WTC11 (cell line): ENCODE measurements at regions not wholly inside any gene's neighbourhood (a gene's known extent, or its start where the extent isn't known, plus 50 kb on each side); places are given as distances from the start of the nearest gene placed in this dataset.

ENCODE experiments used
- ATAC-seq: fragments of 200-7000 bp; cut with Tn5 transposase; 2 replicates; pipeline ENCODE4 v1.10.0; 2021; ENCODE audit warnings: mild to moderate bottlenecking, moderate library complexity
- CTCF ChIA-PET: fragments of 300-600 bp; sonication (Branson Sonifier 250); formaldehyde crosslinking; loops from one replicate; lab custom pipeline; 2021; ENCODE audit warnings: antibody characterized with exemption; lab: Charles Lee
- POLR2A ChIA-PET: fragments of 350-600 bp; sonication (Branson Sonifier 250); formaldehyde crosslinking; loops from one replicate; lab custom pipeline; 2021; ENCODE audit warnings: antibody characterized with exemption; lab: Charles Lee
- DNase-seq: peaks from one replicate; pipeline ENCODE4 v3.0.0; 2021; ENCODE audit warnings: low spot score
- H3K27ac Mint-ChIP-seq: 2 replicates; pipeline ENCODE4 v1.8.0; 2021; ENCODE audit warnings: mixed read lengths
- H3K27me3 Mint-ChIP-seq: 2 replicates; pipeline ENCODE4 v1.8.0; 2021; ENCODE audit warnings: low read depth, mild to moderate bottlenecking, moderate library complexity, mixed read lengths
- H3K36me3 Mint-ChIP-seq: 2 replicates; pipeline ENCODE4 v1.8.0; 2021; ENCODE audit warnings: mixed read lengths
- H3K4me1 Mint-ChIP-seq: 2 replicates; pipeline ENCODE4 v1.8.0; 2022; ENCODE audit warnings: mixed read lengths
- H3K4me3 Mint-ChIP-seq: 2 replicates; pipeline ENCODE4 v1.8.0; 2021; ENCODE audit warnings: mild to moderate bottlenecking, moderate library complexity, mixed read lengths
- H3K9me3 Mint-ChIP-seq: 2 replicates; pipeline ENCODE4 v1.8.0; 2021; ENCODE audit warnings: mixed read lengths
- AFF4 ChIP-seq: sonication (generic); formaldehyde crosslinking; IDR thresholded peaks from 2 replicates; pipeline ENCODE4 v1.8.1; 2023; ENCODE audit warnings: mild to moderate bottlenecking, missing genetic modification reagents, borderline replicate concordance
- ATF6 ChIP-seq: sonication (generic); formaldehyde crosslinking; IDR thresholded peaks from 2 replicates; pipeline ENCODE4 v1.8.1; 2023; ENCODE audit warnings: mild to moderate bottlenecking, missing genetic modification reagents
- EMX1 ChIP-seq: fragments of 250-450 bp; sonication (Bioruptor Pico); IDR thresholded peaks from 2 replicates; pipeline ENCODE4 v1.8.0; 2021; ENCODE audit warnings: mild to moderate bottlenecking
- FOXP4 ChIP-seq: sonication (generic); formaldehyde crosslinking; IDR thresholded peaks from 2 replicates; pipeline ENCODE4 v1.8.0; 2022; ENCODE audit warnings: mild to moderate bottlenecking, missing genetic modification reagents
- GABPB1 ChIP-seq: sonication (generic); formaldehyde crosslinking; IDR thresholded peaks from 2 replicates; pipeline ENCODE4 v1.8.1; 2023; ENCODE audit warnings: mild to moderate bottlenecking, missing genetic modification reagents
- HMGA2 ChIP-seq: fragments of 250-450 bp; sonication (Bioruptor Pico); IDR thresholded peaks from 2 replicates; pipeline ENCODE4 v1.4.0; 2021; ENCODE audit warnings: mild to moderate bottlenecking, moderate library complexity
- IRF1 ChIP-seq: sonication (generic); formaldehyde crosslinking; IDR thresholded peaks from 2 replicates; pipeline ENCODE4 v1.8.0; 2023; ENCODE audit warnings: missing genetic modification reagents
- JUN ChIP-seq: sonication (generic); formaldehyde crosslinking; IDR thresholded peaks from 2 replicates; pipeline ENCODE4 v1.8.0; 2023; ENCODE audit warnings: mild to moderate bottlenecking, missing genetic modification reagents
- KAT7 ChIP-seq: sonication (generic); formaldehyde crosslinking; IDR thresholded peaks from 2 replicates; pipeline ENCODE4 v1.8.1; 2023; ENCODE audit warnings: missing genetic modification reagents, mild to moderate bottlenecking, borderline replicate concordance
- MXD4 ChIP-seq: fragments of 250-450 bp; sonication (Bioruptor Pico); IDR thresholded peaks from 2 replicates; pipeline ENCODE4 v1.8.0; 2021; ENCODE audit warnings: mild to moderate bottlenecking, moderate library complexity, borderline replicate concordance
- NFATC4 ChIP-seq: fragments of 250-450 bp; sonication (Bioruptor Pico); IDR thresholded peaks from 2 replicates; pipeline ENCODE4 v1.9.0; 2021; ENCODE audit warnings: mild to moderate bottlenecking
- NR2C2 ChIP-seq: sonication (generic); formaldehyde crosslinking; IDR thresholded peaks from 2 replicates; pipeline ENCODE4 v1.8.0; 2022; ENCODE audit warnings: mild to moderate bottlenecking, missing genetic modification reagents
- PREB ChIP-seq: sonication (generic); formaldehyde crosslinking; IDR thresholded peaks from 2 replicates; pipeline ENCODE4 v1.8.1; 2022; ENCODE audit warnings: mild to moderate bottlenecking, missing genetic modification reagents, moderate library complexity, borderline replicate concordance
- RELA ChIP-seq: sonication (generic); formaldehyde crosslinking; IDR thresholded peaks from 2 replicates; pipeline ENCODE4 v1.8.1; 2022; ENCODE audit warnings: missing genetic modification reagents, mild to moderate bottlenecking, borderline replicate concordance
- SMAD3 ChIP-seq: sonication (generic); formaldehyde crosslinking; IDR thresholded peaks from 2 replicates; pipeline ENCODE4 v1.8.0; 2022; ENCODE audit warnings: missing genetic modification reagents, mild to moderate bottlenecking, borderline replicate concordance
- ZNF219 ChIP-seq: sonication (generic); formaldehyde crosslinking; IDR thresholded peaks from 2 replicates; pipeline ENCODE4 v1.8.0; 2023; ENCODE audit warnings: missing genetic modification reagents, mild to moderate bottlenecking, borderline replicate concordance
- ZNF416 ChIP-seq: fragments of 250-450 bp; sonication (Bioruptor Pico); IDR thresholded peaks from 2 replicates; pipeline ENCODE4 v1.9.0; 2021; ENCODE audit warnings: mild to moderate bottlenecking, inconsistent platforms
- ZNF425 ChIP-seq: fragments of 250-450 bp; sonication (Bioruptor Pico); conservative IDR thresholded peaks from 2 replicates; pipeline ENCODE4 v1.9.0; 2021; ENCODE audit warnings: mild to moderate bottlenecking

GRCh38 chr10:64586934-64587503 is 1065.8 kb downstream of the REEP3 start:
- Mint-ChIP-seq H3K27me3 (no peaks in the 10 kb centered on the region), H3K4me1 (peaks cover 9% of the 10 kb centered on the region), H3K36me3 (no peaks in the 10 kb centered on the region), H3K4me3 (no peak overlapping the region), H3K27ac (no peak overlapping the region), H3K9me3 (peaks cover 13% of the 10 kb centered on the region; the same call in 1 of the 2 replicates)
- TF ChIP-seq NR2C2 (CRISPR knock-in tag) (no peak), HMGA2 (CRISPR knock-in tag) (no peak), IRF1 (no peak), NFATC4 (CRISPR knock-in tag) (no peak), ZNF219 (no peak), ZNF416 (no peak), ATF6 (CRISPR knock-in tag) (no peak), EMX1 (CRISPR knock-in tag) (no peak), MXD4 (CRISPR knock-in tag) (no peak), JUN (CRISPR knock-in tag) (no peak), SMAD3 (CRISPR knock-in tag) (no peak), RELA (CRISPR knock-in tag) (no peak), ZNF425 (CRISPR knock-in tag) (no peak), KAT7 (CRISPR knock-in tag) (no peak), PREB (no peak), FOXP4 (CRISPR knock-in tag) (no peak), AFF4 (no peak), GABPB1 (CRISPR knock-in tag) (no peak)
- CTCF ChIA-PET, result no interaction called here
- POLR2A ChIA-PET, result no interaction called here
- DNase-seq, result no peak
- ATAC-seq, result no peak
